HuH-7 (cell line): ENCODE measurements at regions not wholly inside any gene's neighbourhood (a gene's known extent, or its start where the extent isn't known, plus 50 kb on each side); places are given as distances from the start of the nearest gene placed in this dataset.
"Not testable (repeated sequence)": the region's sequence is repeated elsewhere in the genome, so short reads cannot be mapped to it uniquely, and the experiment has no call there.

Experiments
- DNase-seq: peaks from one replicate; pipeline ENCODE4 v3.0.0; 2011; ENCODE audit warnings: low spot score

DNA sequence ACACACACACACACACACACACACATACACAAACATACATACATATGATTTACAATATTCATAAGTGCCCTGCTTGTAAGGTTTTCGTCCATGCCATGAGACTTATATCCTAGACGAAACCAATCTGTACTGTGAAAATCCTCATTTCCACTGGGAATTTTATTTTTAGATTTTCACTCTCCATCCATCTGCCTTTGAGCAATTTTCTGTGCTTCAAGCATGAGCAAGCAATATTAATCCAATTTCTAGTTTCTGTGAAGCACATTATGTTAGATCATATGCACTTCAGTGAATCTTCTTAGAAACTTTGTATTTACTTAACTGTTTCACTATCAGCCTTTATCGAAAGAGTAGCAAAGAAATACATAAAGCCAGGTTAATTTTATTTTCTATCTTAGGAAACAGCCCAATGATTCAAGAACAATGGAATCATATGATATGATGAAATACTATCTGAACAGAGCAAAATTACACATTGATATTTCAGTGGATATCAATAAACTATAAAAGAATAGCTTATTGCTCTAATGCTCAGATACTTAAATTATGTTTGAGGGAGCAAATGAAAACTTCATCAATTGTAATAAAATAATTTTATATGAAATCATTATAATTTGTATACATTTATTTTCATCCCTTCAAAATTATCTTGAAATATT is 1100.7 kb upstream of the MIR17HG start:
- DNase-seq, result no peak

DNA sequence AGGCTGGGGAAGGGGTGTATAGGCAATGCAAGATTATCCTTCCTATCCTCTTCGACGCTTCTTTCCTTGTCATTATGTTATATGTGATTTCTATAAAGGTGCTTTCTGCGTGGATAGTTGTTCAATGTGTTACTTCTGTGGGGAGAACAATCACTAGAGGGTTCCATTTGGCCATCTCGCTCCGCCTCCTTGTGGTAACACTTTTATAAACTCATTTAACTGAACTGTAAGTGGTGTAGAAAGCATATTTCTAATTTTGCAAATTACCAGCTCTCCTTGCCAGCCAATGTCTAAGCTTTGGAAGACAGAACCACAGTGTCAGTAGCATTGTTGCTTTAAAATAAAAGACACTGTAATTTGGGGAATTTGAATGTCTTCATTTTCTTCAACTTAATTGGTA is 1093.7 kb upstream of the MIR17HG start:
- DNase-seq, result no peak

DNA sequence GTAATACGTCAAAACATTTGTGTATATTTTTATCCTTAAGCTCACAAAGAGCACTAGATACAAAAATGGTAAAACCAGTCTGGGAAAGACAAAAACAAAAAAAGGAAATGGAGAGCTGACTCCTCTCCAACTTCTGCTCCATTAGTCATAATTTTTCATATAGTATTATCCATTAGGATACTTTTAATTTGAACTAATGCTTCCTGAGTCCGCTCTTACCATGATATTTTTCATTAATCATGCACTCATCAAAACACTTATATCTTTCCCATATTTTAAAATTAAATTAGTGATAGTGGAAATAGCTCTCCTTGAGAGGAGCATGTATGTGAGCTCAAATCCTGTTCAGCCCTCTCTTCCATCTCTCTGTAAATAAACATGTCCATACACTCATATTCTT is 1093.0 kb upstream of the MIR17HG start:
- no peak for DNase-seq

DNA sequence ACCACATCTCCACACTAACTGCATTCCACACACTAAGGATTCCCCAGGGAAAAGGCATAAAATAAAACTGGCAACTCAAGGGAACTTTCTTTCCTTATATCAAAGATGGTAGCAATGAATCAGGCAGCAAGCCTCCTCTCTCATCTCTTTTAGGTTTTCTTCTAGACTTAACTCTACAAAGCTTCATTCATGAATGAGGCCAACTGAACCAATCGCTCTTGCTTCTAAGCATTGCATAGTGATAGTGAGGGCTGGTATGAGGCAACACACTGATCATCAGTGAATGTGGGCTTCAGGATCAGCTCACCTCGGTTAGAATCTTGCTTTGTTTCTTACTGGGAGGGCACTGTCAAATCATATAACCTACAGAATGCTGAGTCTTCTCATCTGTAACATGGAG is 1090.7 kb upstream of the MIR17HG start:
- no peak for DNase-seq

DNA sequence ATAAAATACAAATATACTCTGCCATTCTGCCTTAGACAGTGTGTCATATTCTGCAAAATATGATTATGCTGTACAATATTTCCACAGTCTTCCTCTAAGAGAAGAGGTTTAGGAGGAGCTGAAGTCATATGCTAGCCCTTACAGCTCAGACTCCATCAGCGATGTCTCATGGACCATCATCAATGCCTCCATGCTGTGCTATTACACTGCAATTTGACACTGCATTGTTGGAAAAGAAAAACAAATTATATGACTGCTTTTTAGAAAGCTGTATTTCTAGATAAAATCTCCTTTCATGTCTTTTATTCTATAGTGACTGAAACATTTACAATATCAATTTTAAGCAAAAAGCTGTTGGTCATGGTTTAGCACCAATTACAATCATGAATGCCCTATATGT is 1089.4 kb upstream of the MIR17HG start:
- DNase-seq, result no peak

DNA sequence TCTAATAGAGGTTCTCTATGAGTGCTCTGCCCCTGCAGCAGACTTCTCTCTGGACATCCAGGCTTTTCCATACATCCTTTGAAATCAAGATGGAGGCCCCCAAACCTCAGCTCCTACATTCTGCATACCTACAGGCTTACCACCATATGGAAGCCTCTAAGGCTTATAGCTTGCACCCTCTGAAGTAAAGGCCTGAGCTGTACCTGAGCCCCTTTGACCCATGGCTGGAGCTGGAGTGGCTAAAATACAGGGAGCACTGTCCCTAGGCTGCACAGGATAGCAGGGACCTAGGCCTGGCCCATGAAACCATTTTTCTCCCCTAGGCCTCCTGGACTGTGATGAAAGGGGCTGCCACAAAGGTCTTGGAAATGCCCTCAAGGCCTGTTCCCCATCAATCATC is 1086.1 kb upstream of the MIR17HG start:
- no peak for DNase-seq

DNA sequence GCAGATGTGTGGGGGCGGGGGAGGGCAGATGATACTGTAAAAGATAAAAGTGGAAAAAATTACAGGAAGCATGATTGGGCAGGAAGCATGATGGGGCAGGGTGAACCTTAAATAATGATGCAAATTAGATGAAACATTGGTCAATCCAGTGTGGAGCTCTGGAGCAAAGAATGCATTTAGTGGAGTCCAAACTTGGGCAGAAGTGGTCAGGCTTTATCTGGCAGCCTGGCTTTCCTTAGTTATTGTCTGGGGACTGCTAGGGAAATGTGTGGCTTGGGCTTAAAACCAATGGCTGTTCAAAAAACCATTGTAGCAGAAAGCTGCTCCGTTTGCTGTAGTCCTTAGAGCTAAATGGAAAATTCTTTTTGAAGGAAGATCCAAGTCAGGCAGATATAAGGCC is 1077.3 kb upstream of the MIR17HG start:
- DNase-seq, result no peak

DNA sequence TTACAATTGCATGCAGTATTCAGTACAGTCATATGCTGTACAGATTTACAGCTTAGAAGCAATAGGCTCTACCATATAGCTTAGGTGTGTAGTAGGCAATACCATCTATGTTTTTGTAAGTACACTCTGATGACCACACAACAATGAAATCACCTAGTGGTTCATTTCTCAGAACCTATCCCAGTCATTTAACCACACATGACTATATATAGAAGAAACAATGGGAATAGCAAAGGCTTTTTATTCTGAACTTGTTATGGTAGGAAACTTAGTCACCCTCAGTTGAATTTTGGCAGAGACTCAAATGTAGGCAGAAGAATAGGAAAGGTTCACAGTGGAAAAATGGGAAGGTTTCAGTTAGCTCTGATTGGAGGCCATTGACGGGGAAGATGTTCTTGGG is 1075.1 kb upstream of the MIR17HG start:
- no peak for DNase-seq

DNA sequence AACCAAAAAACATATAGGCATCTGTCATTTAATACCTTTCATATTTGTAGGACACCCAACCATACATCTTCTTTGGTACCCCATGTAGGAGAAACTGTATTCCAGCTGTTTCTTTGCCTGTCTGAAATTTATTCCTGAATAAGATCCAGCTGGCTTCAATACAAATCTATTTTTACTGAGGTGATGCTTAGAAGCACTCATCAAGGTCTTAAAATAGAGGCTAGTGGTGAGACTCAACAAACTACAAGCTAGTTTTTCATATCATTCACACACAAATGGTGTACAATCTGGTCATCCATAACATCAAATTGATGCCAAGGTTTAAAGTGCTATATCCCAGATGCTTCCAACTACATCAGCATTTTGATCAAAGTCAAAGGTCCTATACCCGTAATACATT is 1071.3 kb upstream of the MIR17HG start:
- DNase-seq, result no peak

DNA sequence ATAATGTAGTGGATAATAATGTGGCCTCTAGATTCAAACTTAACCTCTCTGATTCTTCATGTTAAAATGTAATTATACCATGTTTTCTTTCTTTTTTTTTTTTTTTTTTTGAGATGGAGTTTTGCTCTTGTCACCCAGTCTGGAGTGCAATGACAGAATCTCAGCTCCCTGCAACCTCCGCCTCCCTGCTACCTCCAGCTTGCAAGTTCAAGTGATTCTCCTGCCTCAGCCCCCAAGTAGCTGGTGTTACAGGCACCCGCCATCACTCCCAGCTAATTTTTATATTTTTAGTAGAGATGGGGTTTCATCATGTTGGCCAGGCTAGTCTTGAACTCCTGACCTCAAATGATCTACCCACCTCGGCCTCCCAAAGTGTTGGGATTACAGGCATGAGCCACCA is 1069.3 kb upstream of the MIR17HG start:
- not testable (repeated sequence) for DNase-seq

DNA sequence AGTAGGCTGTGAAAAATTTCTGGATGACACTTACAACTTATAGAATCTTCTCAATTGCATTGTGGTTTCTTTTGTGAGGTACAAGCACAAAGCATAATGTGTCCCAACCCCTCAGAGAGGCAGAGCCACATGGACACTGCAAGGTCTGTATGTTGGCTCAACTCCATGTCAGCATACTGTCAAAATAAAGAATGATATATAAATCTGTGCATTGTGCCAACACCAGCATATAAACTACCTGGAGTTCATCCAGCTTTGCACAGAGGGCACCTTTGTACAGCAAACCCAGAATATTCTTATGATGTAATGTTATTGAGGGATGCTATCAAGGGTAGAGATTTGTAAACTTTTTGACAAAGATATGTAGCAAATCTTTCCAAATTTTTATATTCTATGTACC is 1065.8 kb upstream of the MIR17HG start:
- DNase-seq, result no peak

DNA sequence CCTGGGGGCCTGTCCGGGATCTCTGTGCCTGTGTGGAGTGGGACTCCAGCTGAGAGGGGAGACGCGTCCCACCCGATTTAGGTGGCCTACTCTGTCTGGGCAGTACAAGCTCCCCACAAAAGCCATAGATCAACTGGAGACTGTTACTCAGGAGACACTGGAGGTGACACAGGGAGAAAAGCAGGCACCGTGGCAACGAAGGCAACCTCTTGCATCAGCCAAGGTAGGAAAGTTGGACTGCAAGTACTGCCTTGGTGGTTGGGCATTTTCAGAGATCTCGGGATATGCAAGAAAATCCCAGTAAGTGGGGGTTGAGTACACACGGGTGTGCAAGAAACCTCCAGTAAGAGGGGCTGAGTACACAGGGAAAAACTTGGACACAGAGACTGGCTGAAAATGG is 1060.0 kb upstream of the MIR17HG start:
- no peak for DNase-seq

DNA sequence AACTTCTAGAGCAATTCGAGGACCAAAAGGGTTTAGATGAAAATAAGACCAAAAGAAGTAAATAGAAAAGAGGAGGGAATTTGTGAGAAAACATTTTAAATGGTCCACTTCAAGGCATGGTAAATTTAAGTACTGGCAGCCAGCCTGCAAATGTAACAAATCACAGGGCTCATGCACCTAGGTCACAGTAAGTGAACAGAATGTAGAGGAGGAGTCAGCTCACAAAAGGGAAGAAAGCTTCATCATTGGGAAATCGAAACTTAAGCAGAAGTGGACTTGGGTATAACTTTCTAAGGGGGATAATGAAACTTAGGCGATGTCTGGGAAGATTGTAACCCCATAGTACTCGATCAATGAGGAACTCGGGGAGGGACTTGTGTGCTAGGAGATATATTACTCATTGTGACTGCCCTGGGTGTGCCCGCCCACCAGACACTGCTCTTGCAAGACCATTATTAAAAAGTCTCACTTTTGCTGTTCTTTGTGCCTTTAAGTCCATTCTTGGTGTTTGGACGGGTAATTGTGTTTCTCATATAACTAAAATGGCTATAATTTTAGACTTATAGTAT is 1053.6 kb upstream of the MIR17HG start:
- DNase-seq, result no peak

DNA sequence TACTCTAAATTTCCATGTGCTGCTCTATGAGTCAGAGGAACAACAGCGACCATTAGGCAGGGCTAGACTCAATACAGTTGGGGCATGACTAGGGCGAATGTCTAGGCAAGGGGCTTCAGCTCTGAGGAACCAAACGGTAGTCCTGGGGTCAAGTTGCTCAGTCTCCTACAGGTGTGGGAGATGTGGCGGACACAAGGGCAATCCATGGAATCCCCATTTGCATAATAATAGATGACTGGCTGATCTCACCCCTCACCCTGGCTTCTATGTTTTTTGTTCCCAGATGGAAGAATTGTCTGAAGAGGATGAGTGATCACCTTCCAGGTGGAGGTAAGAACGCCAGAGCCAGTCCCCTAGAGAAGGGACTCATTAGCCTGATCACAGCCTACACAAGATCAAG is 1048.2 kb upstream of the MIR17HG start:
- DNase-seq, result no peak

DNA sequence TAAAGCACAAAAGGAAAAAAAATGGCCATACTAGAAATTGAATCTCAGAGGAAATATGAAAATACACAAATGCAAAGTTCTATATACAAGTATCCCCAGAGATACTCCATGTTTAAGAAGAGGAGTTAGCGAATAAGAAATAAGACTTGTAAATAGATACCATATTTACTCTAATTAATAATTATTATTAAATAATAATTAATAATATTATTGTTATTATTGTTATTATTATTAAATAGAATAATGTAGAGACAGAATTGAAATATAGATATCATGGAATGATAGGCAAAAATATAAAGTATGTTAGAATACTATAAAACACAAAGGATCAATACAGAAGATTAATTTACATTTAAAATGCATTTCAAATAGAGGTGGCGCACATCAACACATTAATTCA is 1047.5 kb upstream of the MIR17HG start:
- DNase-seq, result no peak

DNA sequence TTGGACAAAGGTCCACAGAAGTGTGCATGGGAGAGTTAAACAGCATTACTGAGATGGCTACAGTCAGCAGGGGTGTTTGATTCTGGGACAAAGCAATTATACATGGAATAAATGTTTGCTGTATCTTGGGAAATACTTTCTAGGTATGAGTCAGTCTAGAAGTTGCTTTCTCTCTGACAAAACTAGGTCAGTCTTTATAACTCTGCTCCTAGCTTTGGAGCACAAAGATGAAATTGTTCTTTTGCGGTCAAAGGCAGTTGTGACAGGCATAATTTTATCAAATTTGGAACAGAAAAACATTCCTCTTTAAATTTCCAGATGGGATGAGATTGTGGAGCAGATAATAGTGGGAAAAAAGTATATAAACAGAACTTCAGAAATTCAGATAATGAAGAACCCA is 1045.4 kb upstream of the MIR17HG start:
- no peak for DNase-seq

DNA sequence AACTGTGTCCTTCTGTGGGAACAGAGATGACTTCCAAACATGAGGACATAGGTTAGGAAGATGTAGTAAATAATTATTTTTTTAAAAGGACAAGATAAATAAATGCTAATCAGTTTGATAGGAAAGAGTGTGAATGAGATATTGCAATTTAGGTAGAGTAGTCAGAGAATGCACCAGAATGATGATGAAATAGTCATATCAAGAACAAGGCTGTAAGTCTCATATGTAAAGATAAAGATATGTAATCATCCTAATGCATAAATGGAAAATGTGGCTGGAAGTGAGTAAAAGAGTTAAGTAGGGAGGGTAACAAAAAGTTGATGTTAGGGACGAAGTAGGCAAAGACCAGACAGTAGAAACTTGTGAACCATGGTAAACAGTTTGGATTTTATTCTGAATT is 1041.7 kb upstream of the MIR17HG start:
- DNase-seq, result no peak

DNA sequence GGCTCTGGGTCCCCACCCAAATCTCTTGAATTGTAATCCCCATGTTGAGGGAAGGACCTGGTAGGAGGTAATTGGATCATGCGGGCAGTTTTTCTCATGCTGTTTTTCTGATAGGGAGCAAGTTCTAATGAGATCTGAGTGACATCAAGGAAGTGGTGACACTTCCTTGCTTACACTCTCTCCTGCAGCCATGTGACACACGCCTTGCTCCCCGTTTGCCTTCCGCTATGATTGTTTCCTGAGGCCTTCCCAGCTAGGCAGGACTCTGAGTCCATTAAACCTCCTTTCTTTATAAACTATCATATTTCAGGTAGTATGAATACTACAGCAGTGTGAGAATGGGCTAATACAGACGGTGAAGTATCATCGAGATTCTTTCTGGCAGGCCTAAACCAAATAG is 1040.4 kb upstream of the MIR17HG start:
- DNase-seq, result no peak

DNA sequence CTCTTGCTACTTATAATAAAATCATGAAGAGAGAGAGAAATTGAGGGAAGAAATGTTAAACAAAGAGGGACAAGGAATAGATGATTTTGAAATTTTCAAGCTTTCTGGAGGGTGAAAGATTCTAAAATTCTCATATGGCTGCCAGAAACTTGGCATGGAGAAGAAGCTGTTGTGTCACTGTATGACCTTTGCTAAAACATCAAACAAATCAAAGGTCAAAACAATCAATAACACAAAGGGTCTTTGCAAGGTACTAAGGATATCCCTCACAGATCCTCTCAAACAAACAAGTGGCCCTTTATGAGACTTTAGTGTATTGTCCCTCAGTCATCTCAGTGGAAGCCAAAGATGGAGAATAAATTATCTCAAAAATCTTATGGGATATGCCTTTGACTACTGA is 1039.2 kb upstream of the MIR17HG start:
- no peak for DNase-seq

DNA sequence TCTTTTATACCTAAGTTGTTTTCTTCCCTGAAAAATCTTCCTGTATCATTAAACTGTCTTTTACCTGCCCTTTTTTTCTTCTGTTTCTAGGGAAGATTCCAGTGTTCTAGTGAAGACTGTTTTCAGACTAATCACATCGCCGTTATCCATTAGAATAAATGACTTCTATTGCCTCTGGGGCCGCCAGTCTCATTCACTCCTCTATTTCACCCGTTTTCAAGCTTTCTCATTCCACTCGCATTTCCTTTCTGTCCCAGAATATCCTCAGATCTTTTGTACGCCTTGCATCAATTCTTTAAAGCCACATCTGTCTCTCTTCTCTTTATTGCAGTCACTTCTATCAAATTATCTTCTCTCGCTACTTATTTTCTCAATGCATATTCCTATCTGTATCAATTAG is 1035.6 kb upstream of the MIR17HG start:
- DNase-seq, result no peak

DNA sequence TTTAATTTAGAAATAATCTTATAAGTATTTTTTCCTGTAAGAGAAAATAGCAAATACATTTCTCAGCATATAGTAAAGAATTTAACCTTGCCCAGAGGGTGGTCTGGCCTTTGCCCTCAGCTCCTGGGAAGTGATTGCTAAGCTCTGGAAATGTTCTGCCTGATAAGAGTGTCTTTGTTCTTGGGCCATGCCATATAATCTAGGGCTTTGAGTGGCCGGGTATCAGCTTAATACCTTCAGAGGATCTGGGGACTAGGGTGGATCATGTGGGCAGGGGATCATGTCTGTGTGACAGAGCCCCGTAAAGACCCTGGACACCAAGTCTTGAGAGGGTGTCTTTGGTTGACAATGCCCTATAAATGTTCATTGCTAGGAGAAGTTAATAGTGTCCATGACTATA is 1032.4 kb upstream of the MIR17HG start:
- DNase-seq, result no peak

DNA sequence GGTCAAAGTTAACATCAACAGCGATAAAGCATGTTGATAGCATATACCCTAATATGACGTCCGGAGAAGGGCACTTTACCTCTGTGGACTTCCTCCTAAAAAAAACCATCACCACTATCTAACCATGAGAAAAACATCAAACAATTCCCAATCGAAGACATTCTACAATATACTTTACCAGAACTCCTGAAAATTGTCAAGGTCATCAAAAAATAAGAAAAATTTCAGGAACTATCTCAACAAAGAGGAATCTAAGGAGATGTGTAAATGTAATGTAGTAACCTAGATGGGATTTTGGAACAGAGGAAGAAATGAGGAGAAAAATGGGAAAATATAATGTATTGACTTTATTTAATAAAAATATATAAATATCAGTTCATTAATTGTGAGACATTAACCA is 1026.8 kb upstream of the MIR17HG start:
- no peak for DNase-seq

DNA sequence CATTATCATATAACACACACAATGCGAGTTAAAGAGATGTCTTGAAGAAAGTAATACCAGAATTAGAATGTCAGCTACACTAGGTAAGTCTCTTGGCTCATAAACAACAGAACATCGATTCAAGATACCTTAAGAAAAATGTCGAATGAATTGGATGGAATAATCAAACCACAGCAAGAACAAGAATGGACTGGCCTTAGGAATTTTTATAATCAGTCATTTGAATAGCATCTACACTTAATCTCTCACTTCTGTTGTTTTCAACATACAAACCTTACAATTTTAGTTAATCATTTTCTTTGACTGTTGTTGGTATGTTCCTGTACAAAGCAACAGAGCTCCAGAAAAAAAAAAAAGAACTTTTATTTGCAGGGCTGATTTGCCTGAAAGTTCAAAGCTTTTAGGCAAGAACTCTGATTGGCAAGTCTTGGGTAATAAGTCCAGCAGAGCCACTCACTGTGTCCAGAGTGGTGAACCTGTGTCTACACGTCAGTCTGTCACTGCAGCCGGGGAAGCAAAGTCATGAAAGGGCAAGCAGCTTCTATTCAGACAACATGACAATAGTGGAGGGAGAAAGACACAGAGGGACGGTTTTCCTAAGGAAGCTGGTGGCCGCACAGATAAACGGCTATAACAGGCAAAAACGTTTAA is 1026.1 kb upstream of the MIR17HG start:
- no peak for DNase-seq

DNA sequence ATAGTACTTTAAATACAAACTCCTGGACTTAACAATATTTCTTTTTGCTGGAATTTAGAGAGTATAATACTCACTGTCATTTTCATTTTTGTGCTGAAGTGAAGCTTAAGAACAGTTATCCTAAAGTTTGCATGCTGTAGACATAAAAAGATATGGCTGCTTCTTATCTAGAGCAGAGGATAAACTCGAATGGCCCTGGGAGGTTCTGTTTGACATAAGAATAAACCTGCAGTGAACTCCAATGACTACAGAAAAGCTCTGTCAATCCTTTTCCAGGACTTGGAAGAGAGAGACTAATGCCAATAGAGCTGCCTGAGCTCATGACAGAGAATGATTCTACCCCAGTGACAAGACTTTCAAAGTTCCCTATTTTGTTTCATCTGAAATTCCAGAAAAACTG is 1017.8 kb upstream of the MIR17HG start:
- no peak for DNase-seq
